OCI-LY1 (cell line): ENCODE measurements at regions not wholly inside any gene's neighbourhood (a gene's known extent, or its start where the extent isn't known, plus 50 kb on each side); places are given as distances from the start of the nearest gene placed in this dataset.

Source experiments
- H2AFZ ChIP-seq: fragments of 200-600 bp; sonication (generic), shearing (Covaris generic); 2 replicates; pipeline ENCODE4 v1.6.0; 2014; ENCODE audit warnings: antibody characterized with exemption, mild to moderate bottlenecking, low read length
- H3F3A ChIP-seq: fragments of 200-600 bp; sonication (generic), shearing (Covaris generic); 2 replicates; pipeline ENCODE4 v1.6.0; 2014; ENCODE audit warnings: mild to moderate bottlenecking, antibody characterized with exemption, low read length, moderate library complexity; ENCODE audit not compliant: insufficient read depth
- H3K27ac ChIP-seq: fragments of 200-600 bp; sonication (generic); 2 replicates; pipeline ENCODE4 v1.5.1; 2014; ENCODE audit warnings: low read length, mixed run types, mild to moderate bottlenecking, low read depth; ENCODE audit not compliant: poor library complexity, severe bottlenecking
- H3K27me3 ChIP-seq: fragments of 200-600 bp; sonication (generic); 2 replicates; pipeline ENCODE4 v1.6.0; 2014; ENCODE audit warnings: antibody characterized with exemption, mild to moderate bottlenecking, low read length, moderate library complexity; ENCODE audit not compliant: insufficient read depth
- H3K36me3 ChIP-seq: fragments of 200-600 bp; sonication (generic); 2 replicates; pipeline ENCODE4 v1.6.1; 2014; ENCODE audit warnings: mild to moderate bottlenecking, antibody characterized with exemption, low read length, moderate library complexity, mixed read lengths; ENCODE audit not compliant: insufficient read depth
- H3K4me1 ChIP-seq: fragments of 200-600 bp; sonication (generic); 2 replicates; pipeline ENCODE4 v1.5.1; 2014; ENCODE audit warnings: mild to moderate bottlenecking, low read length, moderate library complexity; ENCODE audit not compliant: insufficient read depth, severe bottlenecking
- H3K4me2 ChIP-seq: fragments of 200-600 bp; sonication (generic), shearing (Covaris generic); 2 replicates; pipeline ENCODE4 v1.6.1; 2014; ENCODE audit warnings: low read length
- H3K4me3 ChIP-seq: fragments of 200-600 bp; sonication (generic); 2 replicates; pipeline ENCODE4 v1.5.1; 2014; ENCODE audit warnings: low read length, low read depth, mild to moderate bottlenecking, mixed read lengths; ENCODE audit not compliant: poor library complexity, severe bottlenecking
- H3K79me2 ChIP-seq: fragments of 200-600 bp; shearing (Covaris generic); 2 replicates; pipeline ENCODE4 v1.6.1; 2016; ENCODE audit warnings: mixed run types, low read length, mixed read lengths; ENCODE audit not compliant: insufficient read depth
- H3K9ac ChIP-seq: fragments of 200-600 bp; sonication (generic), shearing (Covaris generic); 2 replicates; pipeline ENCODE4 v1.6.1; 2014; ENCODE audit warnings: mild to moderate bottlenecking, low read length, mixed read lengths
- H3K9me2 ChIP-seq: fragments of 200-600 bp; sonication (generic), shearing (Covaris generic); 2 replicates; pipeline ENCODE4 v1.6.1; 2014; ENCODE audit warnings: low read depth, mild to moderate bottlenecking, low read length, mixed read lengths
- H3K9me3 ChIP-seq: fragments of 200-600 bp; shearing (Covaris generic); 2 replicates; pipeline ENCODE4 v1.6.1; 2014; ENCODE audit warnings: low read length, mixed read lengths
- H4K20me1 ChIP-seq: fragments of 200-600 bp; sonication (generic), shearing (Covaris generic); 2 replicates; pipeline ENCODE4 v1.6.0; 2016; ENCODE audit warnings: mild to moderate bottlenecking, low read length; ENCODE audit not compliant: insufficient read depth
- CTCF ChIP-seq: fragments of 200-600 bp; sonication (generic), shearing (Covaris generic); IDR thresholded peaks from 2 replicates; pipeline ENCODE4 v1.5.1; 2017; ENCODE audit warnings: mild to moderate bottlenecking, antibody characterized with exemption, low read length, moderate library complexity, mixed read lengths
- EZH2 ChIP-seq: fragments of 200-600 bp; sonication (generic), shearing (Covaris generic); IDR thresholded peaks from 2 replicates; pipeline ENCODE4 v1.8.0; 2017; ENCODE audit warnings: borderline replicate concordance, mixed run types, mild to moderate bottlenecking, antibody characterized with exemption, low read length, moderate library complexity, mixed read lengths

- no peaks in the 10 kb centered on the region for H3K4me1 ChIP-seq
- no peak overlapping the region for H3K4me3 ChIP-seq
- no peaks in the 10 kb centered on the region for H3F3A ChIP-seq
- no peak overlapping the region for H3K9ac ChIP-seq
- H3K4me2 ChIP-seq = no peak overlapping the region
- H4K20me1 ChIP-seq = no peaks in the 10 kb centered on the region
- H3K79me2 ChIP-seq = no peaks in the 10 kb centered on the region
- H3K36me3 ChIP-seq = no peaks in the 10 kb centered on the region
- no peak for TF ChIP-seq EZH2
- no peak for TF ChIP-seq CTCF
- H3K27me3 ChIP-seq = no peaks in the 10 kb centered on the region; the same call in 1 of the 2 replicates
- H3K27ac ChIP-seq = no peak overlapping the region
- H3K9me2 ChIP-seq = no peaks in the 10 kb centered on the region
- H2AFZ ChIP-seq = no peak overlapping the region
- H3K9me3 ChIP-seq = no peaks in the 10 kb centered on the region
These were observed 116.6 kb downstream of the DLL1 start for GRCh38 chr6:170174124-170174770.

GRCh38 chr6:170173335-170173881 is 117.5 kb downstream of the DLL1 start:
- Histone ChIP-seq H3K27ac (no peak overlapping the region), H3K4me1 (no peaks in the 10 kb centered on the region), H3K4me3 (no peak overlapping the region), H3K79me2 (no peaks in the 10 kb centered on the region), H3K4me2 (no peak overlapping the region), H4K20me1 (no peaks in the 10 kb centered on the region), H3K36me3 (no peaks in the 10 kb centered on the region; the same call in 1 of the 2 replicates), H3F3A (no peaks in the 10 kb centered on the region), H3K9me2 (no peaks in the 10 kb centered on the region), H3K9me3 (no peaks in the 10 kb centered on the region), H3K27me3 (no peaks in the 10 kb centered on the region; the same call in 1 of the 2 replicates), H3K9ac (no peak overlapping the region), H2AFZ (no peak overlapping the region)
- no peak for TF ChIP-seq CTCF
- no peak for TF ChIP-seq EZH2

GRCh38 chr6:170172825-170173256 is 118.0 kb downstream of the DLL1 start:
- Histone ChIP-seq H3K9me3 (no peaks in the 10 kb centered on the region), H3K79me2 (no peaks in the 10 kb centered on the region), H4K20me1 (no peaks in the 10 kb centered on the region), H3K4me1 (no peaks in the 10 kb centered on the region), H3K27me3 (no peaks in the 10 kb centered on the region; the same call in 1 of the 2 replicates), H2AFZ (no peak overlapping the region), H3K36me3 (no peaks in the 10 kb centered on the region; the same call in 1 of the 2 replicates), H3K9ac (no peak overlapping the region), H3K27ac (no peak overlapping the region), H3F3A (no peaks in the 10 kb centered on the region), H3K9me2 (no peaks in the 10 kb centered on the region), H3K4me3 (no peak overlapping the region), H3K4me2 (no peak overlapping the region)
- no peak for TF ChIP-seq EZH2
- TF ChIP-seq CTCF = no peak
